SJCRH30 (cell line): ENCODE measurements at regions not wholly inside any gene's neighbourhood (a gene's known extent, or its start where the extent isn't known, plus 50 kb on each side); places are given as distances from the start of the nearest gene placed in this dataset.

Experiments
- DNase-seq, 2 experiments: peaks; one replicate each; pipeline ENCODE4 v3.0.0-alpha.2; 2015 to 2020
- H3K27ac ChIP-seq: fragments of 250-450 bp; sonication (Bioruptor Pico); 2 replicates; pipeline ENCODE4 v1.5.1; 2020; ENCODE audit warnings: mild to moderate bottlenecking, moderate library complexity
- H3K27me3 ChIP-seq: fragments of 250-450 bp; sonication (Bioruptor Pico); 2 replicates; pipeline ENCODE4 v1.5.1; 2020; ENCODE audit warnings: mild to moderate bottlenecking, moderate library complexity
- H3K36me3 ChIP-seq: fragments of 250-450 bp; sonication (Bioruptor Pico); 2 replicates; pipeline ENCODE4 v1.5.1; 2020; ENCODE audit warnings: mild to moderate bottlenecking, moderate library complexity
- H3K4me1 ChIP-seq: fragments of 250-450 bp; sonication (Bioruptor Pico); 2 replicates; pipeline ENCODE4 v1.5.1; 2020; ENCODE audit warnings: mild to moderate bottlenecking, moderate library complexity
- H3K4me3 ChIP-seq: fragments of 250-450 bp; sonication (Bioruptor Pico); 2 replicates; pipeline ENCODE4 v1.5.1; 2020; ENCODE audit warnings: mild to moderate bottlenecking, moderate library complexity
- H3K9me3 ChIP-seq: fragments of 250-450 bp; sonication (Bioruptor Pico); replicated peaks from 2 replicates; pipeline ENCODE4 v1.5.1; 2020; ENCODE audit warnings: mild to moderate bottlenecking, moderate library complexity

DNA sequence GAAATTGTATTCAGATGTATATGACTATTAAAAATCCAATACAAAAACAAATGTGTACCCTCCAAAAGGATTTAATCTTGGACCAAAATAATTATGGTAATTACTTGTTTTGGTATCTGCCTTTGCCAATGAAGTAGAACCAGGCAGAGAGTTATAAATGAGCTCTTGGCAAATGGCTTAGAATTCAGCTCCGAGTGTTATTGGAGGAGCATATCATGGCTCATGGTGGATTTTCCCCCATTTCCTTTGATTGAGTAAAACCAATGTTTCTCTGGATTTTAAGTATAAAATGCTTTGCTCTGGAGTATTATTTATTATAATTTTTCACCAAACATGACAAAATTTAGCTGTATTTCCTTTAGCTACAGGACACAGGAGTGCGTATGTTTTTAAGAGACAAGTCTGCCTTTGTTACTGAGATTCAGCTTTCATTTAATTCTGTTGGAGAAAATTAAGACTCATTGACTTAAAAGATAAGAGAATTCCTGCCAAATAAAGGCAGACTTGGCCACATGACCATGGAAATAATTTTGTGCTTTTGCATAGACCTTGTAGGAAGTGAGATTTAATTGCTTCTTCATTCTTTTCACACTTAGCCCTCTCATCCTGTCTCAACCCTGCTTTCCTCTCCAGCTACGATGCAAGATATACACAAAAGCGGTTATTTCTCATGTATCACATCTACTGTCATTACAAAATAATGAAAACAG, 281.0 kb upstream of the SOX11 start:
- Histone ChIP-seq H3K36me3 (no peaks in the 10 kb centered on the region), H3K4me3 (no peak overlapping the region), H3K9me3 (no peaks in the 10 kb centered on the region), H3K27ac (no peak overlapping the region), H3K4me1 (peaks cover 12% of the 10 kb centered on the region), H3K27me3 (no peaks in the 10 kb centered on the region)
- no peak for DNase-seq

- Histone ChIP-seq H3K4me1 (peaks cover 12% of the 10 kb centered on the region), H3K9me3 (no peaks in the 10 kb centered on the region), H3K4me3 (no peak overlapping the region), H3K27me3 (no peaks in the 10 kb centered on the region), H3K27ac (no peak overlapping the region), H3K36me3 (no peaks in the 10 kb centered on the region)
- no peak for DNase-seq
Measured at GRCh38 chr2:5412001-5412400, 280.2 kb upstream of the SOX11 start.

- no peaks in the 10 kb centered on the region for H3K36me3 ChIP-seq
- no peaks in the 10 kb centered on the region for H3K4me1 ChIP-seq
- H3K27me3 ChIP-seq = no peaks in the 10 kb centered on the region; the same call in 1 of the 2 replicates
- DNase-seq = no peak
- H3K27ac ChIP-seq = no peak overlapping the region
- no peak overlapping the region for H3K4me3 ChIP-seq
- H3K9me3 ChIP-seq = no peaks in the 10 kb centered on the region
Measured at GRCh38 chr2:5433855-5434254, 258.3 kb upstream of the SOX11 start.

GRCh38 chr2:5437375-5437774, 254.8 kb upstream of the SOX11 start:
- H3K4me3 ChIP-seq = no peak overlapping the region
- H3K9me3 ChIP-seq = no peaks in the 10 kb centered on the region
- no peaks in the 10 kb centered on the region for H3K36me3 ChIP-seq
- H3K4me1 ChIP-seq = no peaks in the 10 kb centered on the region
- no peak for DNase-seq
- H3K27ac ChIP-seq = no peak overlapping the region
- no peaks in the 10 kb centered on the region for H3K27me3 ChIP-seq

DNA sequence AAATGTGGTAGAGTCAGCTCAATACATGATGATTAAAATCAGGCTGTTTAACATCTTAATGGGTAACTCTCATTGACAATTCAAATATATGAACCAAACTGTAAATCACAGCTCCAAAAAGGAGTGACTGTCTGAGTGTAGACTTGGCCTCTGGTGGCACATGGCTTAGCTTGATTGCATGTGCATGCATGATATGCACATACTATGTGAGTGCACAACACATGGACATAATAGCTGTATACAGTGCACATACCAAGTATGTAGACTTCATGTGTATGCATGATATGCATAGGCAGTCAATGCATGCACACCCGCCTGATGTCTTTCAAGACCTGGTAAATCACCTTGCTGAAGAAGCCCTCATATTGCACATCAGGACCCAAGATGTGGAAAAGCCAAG, 252.0 kb upstream of the SOX11 start:
- no peak for DNase-seq
- no peak overlapping the region for H3K4me3 ChIP-seq
- no peak overlapping the region for H3K27ac ChIP-seq
- no peaks in the 10 kb centered on the region for H3K9me3 ChIP-seq
- no peaks in the 10 kb centered on the region for H3K27me3 ChIP-seq
- no peaks in the 10 kb centered on the region for H3K4me1 ChIP-seq
- H3K36me3 ChIP-seq = no peaks in the 10 kb centered on the region

DNA sequence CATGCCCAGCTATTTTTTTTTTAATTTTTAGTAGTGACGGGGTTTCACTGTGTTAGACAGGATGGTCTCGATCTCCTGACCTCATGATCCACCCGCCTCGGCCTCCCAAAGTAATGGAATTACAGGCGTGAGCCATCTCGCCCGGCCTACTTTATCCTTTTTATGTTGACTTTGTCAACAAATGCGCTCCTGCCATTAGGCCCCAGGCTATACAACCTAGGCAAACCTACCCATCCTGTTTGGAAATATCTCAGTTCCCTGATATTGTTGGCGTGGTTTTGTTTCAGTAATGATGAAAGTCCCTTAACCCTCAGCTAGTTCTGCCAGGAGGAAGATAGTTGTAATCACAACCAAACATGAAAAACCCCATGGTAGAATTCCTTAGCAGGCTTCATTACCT, 249.4 kb upstream of the SOX11 start:
- H3K36me3 ChIP-seq = no peaks in the 10 kb centered on the region
- no peak overlapping the region for H3K27ac ChIP-seq
- no peaks in the 10 kb centered on the region for H3K9me3 ChIP-seq
- no peak overlapping the region for H3K4me3 ChIP-seq
- H3K4me1 ChIP-seq = no peaks in the 10 kb centered on the region
- no peaks in the 10 kb centered on the region for H3K27me3 ChIP-seq
- no peak for DNase-seq

DNA sequence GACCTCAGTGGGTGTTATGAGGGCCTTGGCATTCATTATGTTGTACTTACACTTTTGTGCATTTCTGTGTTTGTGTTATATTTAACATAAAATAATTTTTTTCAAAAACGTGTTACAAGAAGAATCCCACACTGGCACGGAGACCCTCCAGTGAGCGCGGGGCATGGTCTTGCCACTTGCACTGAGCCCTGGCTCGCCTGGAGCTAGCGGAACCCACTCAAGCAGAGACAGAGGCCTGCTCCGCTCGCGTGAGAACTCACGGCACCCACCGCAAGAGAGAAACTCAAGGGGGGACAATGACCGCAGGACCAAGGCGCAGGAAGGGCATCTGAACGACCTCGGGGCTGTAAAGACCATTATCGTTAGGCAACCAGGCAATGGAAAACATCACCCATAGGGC, 248.0 kb upstream of the SOX11 start:
- H3K4me1 ChIP-seq = no peaks in the 10 kb centered on the region
- no peak overlapping the region for H3K27ac ChIP-seq
- H3K27me3 ChIP-seq = no peaks in the 10 kb centered on the region
- DNase-seq = no peak
- H3K4me3 ChIP-seq = no peak overlapping the region
- no peaks in the 10 kb centered on the region for H3K36me3 ChIP-seq
- H3K9me3 ChIP-seq = no peaks in the 10 kb centered on the region

DNA sequence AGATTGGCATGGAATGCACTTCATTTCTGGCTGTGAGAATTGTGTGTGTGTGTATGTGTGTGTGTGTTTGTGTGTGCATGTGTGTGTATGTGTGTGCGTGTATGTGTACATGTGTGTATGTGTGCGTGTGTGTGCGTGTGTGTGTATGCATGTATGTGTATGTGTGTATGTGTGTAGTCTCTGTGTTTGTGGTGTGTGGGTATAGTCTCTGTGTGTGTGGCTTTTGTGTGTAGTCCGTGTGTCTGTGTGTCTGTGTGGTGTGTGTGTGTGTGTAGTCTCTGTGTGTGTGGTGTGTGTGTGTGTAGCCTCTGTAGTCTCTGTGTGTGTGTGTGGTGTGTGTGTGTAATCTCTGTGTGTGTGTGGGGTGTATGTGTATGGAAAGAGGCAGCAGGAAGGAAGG, 247.3 kb upstream of the SOX11 start:
- Histone ChIP-seq H3K27ac (no peak overlapping the region), H3K4me3 (no peak overlapping the region), H3K27me3 (no peaks in the 10 kb centered on the region), H3K4me1 (no peaks in the 10 kb centered on the region), H3K9me3 (no peaks in the 10 kb centered on the region), H3K36me3 (no peaks in the 10 kb centered on the region)
- DNase-seq = no peak

- Histone ChIP-seq H3K27me3 (no peaks in the 10 kb centered on the region), H3K4me1 (peaks cover 12% of the 10 kb centered on the region), H3K4me3 (no peak overlapping the region), H3K36me3 (no peaks in the 10 kb centered on the region), H3K9me3 (no peaks in the 10 kb centered on the region), H3K27ac (no peak overlapping the region)
- DNase-seq = no peak
Measured at GRCh38 chr2:5449867-5450266, 242.3 kb upstream of the SOX11 start.

GRCh38 chr2:5453220-5454050, 238.7 kb upstream of the SOX11 start:
- Histone ChIP-seq H3K9me3 (no peaks in the 10 kb centered on the region), H3K27me3 (no peaks in the 10 kb centered on the region), H3K27ac (no peak overlapping the region), H3K4me1 (peaks cover 23% of the 10 kb centered on the region), H3K4me3 (no peak overlapping the region), H3K36me3 (no peaks in the 10 kb centered on the region)
- DNase-seq = peak; percentile 50 to 76

GRCh38 chr2:5454051-5454390, 238.2 kb upstream of the SOX11 start:
- no peak for DNase-seq
- H3K4me3 ChIP-seq = no peak overlapping the region
- H3K27me3 ChIP-seq = no peaks in the 10 kb centered on the region
- peaks cover 23% of the 10 kb centered on the region for H3K4me1 ChIP-seq
- H3K9me3 ChIP-seq = no peaks in the 10 kb centered on the region
- H3K27ac ChIP-seq = no peak overlapping the region
- H3K36me3 ChIP-seq = no peaks in the 10 kb centered on the region

DNA sequence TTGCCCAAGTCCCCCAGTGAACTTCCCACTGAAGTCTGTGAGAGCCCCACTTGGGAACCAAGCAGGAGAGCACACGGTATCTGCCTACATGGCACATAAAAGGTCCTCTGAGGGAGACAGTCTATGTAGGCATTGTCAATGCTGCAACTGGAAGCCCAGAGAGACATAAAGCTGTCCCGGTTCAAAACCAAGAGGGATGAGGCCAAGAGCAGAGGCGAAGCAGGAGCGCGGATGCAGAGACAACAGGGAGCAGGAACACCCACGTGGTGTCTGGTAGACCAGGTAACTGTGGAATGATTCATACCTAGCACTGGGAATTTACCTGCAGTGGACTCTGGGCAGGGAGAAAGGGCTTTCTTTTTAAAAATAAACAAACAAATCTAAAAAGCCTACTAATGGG, 233.1 kb upstream of the SOX11 start:
- H3K4me3 ChIP-seq = no peak overlapping the region
- no peaks in the 10 kb centered on the region for H3K9me3 ChIP-seq
- H3K4me1 ChIP-seq = peaks cover 14% of the 10 kb centered on the region
- H3K27me3 ChIP-seq = no peaks in the 10 kb centered on the region
- H3K27ac ChIP-seq = no peak overlapping the region
- no peaks in the 10 kb centered on the region for H3K36me3 ChIP-seq
- DNase-seq = no peak

DNA sequence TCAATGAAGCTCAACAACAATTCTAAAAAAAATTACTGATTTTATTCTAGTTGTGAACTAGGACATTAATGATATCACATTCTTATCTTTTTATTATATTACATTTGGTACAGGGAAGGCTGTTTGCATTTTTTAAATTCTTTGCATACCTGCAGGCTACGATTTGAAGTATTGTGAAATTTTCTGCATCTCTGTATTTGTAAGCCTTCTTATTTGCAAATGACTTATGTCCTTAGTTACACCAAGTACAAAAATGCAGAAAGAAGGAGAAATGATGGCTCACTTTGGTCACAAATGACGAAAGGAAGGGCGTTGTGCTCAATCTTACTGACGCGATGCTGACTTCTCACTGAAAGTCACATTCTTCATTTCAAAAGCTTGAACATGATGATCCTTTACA, 227.5 kb upstream of the SOX11 start:
- no peak overlapping the region for H3K27ac ChIP-seq
- no peaks in the 10 kb centered on the region; the same call in 1 of the 2 replicates for H3K4me1 ChIP-seq
- DNase-seq = no peak
- no peaks in the 10 kb centered on the region for H3K36me3 ChIP-seq
- H3K9me3 ChIP-seq = no peaks in the 10 kb centered on the region
- no peak overlapping the region for H3K4me3 ChIP-seq
- no peaks in the 10 kb centered on the region for H3K27me3 ChIP-seq

- Histone ChIP-seq H3K27ac (no peak overlapping the region), H3K4me3 (no peak overlapping the region), H3K27me3 (no peaks in the 10 kb centered on the region), H3K36me3 (no peaks in the 10 kb centered on the region), H3K4me1 (no peaks in the 10 kb centered on the region; the same call in 1 of the 2 replicates), H3K9me3 (no peaks in the 10 kb centered on the region)
- no peak for DNase-seq
Measured at GRCh38 chr2:5465859-5466258, 226.3 kb upstream of the SOX11 start.

- Histone ChIP-seq H3K4me3 (no peak overlapping the region), H3K4me1 (peaks cover under 1% of the 10 kb centered on the region), H3K27me3 (no peaks in the 10 kb centered on the region), H3K27ac (no peak overlapping the region), H3K9me3 (no peaks in the 10 kb centered on the region), H3K36me3 (no peaks in the 10 kb centered on the region)
- no peak for DNase-seq
Measured at GRCh38 chr2:5467178-5467905, 224.8 kb upstream of the SOX11 start.
